ENCODE measurements at regions not wholly inside any gene's neighbourhood (a gene's known extent, or its start where the extent isn't known, plus 50 kb on each side); places are given as distances from the start of the nearest gene placed in this dataset.

- WGBS, result 83% methylated on average over 3 of the region's 3 CpGs
- Histone ChIP-seq H3K36me3 (ENCODE audit: control insufficient read depth in 4 of 4, insufficient read depth in 3 of 4, low read depth in 1 of 4, low read length in 3 of 4) (no peaks in the 10 kb centered on the region), H3K4me3 (ENCODE audit: low read depth in 1 of 3, low read length in 3 of 3) (no peak overlapping the region), H3K4me1 (ENCODE audit: control insufficient read depth in 4 of 4, insufficient read depth in 4 of 4, low read length in 3 of 4) (no peaks in the 10 kb centered on the region), H3K27me3 (ENCODE audit: control insufficient read depth in 4 of 4, insufficient read depth in 4 of 4, low read length in 3 of 4) (no peaks in the 10 kb centered on the region), H3K9me3 (ENCODE audit: control insufficient read depth in 4 of 4, low read length in 3 of 4) (no peaks in the 10 kb centered on the region), H3K27ac (ENCODE audit: low read depth in 1 of 2, low read length in 2 of 2) (no peak overlapping the region), H3K9ac (ENCODE audit: low read depth in 1 of 2, low read length in 2 of 2) (no peak overlapping the region)
- TF ChIP-seq RAD21 (IDR thresholded peaks at IDR 0.05) (no peak), NR2F2 (IDR thresholded peaks at IDR 0.05) (no peak), FOXA2 (IDR thresholded peaks at IDR 0.05) (no peak), ATF3 (IDR thresholded peaks at IDR 0.05) (no peak), MAX (IDR thresholded peaks at IDR 0.05) (no peak)
- no peak for DNase-seq (ENCODE audit: low spot score)
These were observed 136.3 kb upstream of the SMARCA2 start for GRCh38 chr9:1878811-1879210.

GRCh38 chr9:1879501-1879900 lies 135.6 kb upstream of the SMARCA2 start:
- Histone ChIP-seq H3K4me1 (ENCODE audit: control insufficient read depth in 4 of 4, insufficient read depth in 4 of 4, low read length in 3 of 4) (no peaks in the 10 kb centered on the region), H3K27me3 (ENCODE audit: control insufficient read depth in 4 of 4, insufficient read depth in 4 of 4, low read length in 3 of 4) (no peaks in the 10 kb centered on the region), H3K9ac (ENCODE audit: low read depth in 1 of 2, low read length in 2 of 2) (no peak overlapping the region), H3K27ac (ENCODE audit: low read depth in 1 of 2, low read length in 2 of 2) (no peak overlapping the region), H3K36me3 (ENCODE audit: control insufficient read depth in 4 of 4, insufficient read depth in 3 of 4, low read depth in 1 of 4, low read length in 3 of 4) (no peaks in the 10 kb centered on the region), H3K4me3 (ENCODE audit: low read depth in 1 of 3, low read length in 3 of 3) (no peak overlapping the region), H3K9me3 (ENCODE audit: control insufficient read depth in 4 of 4, low read length in 3 of 4) (no peaks in the 10 kb centered on the region)
- TF ChIP-seq MAX (IDR thresholded peaks at IDR 0.05) (no peak), YY1 (IDR thresholded peaks at IDR 0.05) (no peak), HNF4A (conservative IDR thresholded peaks at IDR 0.05) (no peak), HNF4G (IDR thresholded peaks at IDR 0.05) (no peak), FOXA2 (IDR thresholded peaks at IDR 0.05) (no peak), SP1 (IDR thresholded peaks at IDR 0.05) (no peak)
- WGBS, result 90% methylated on average over 4 of the region's 4 CpGs
- no peak for DNase-seq (ENCODE audit: low spot score)

GRCh38 chr9:1880038-1880565 lies 135.0 kb upstream of the SMARCA2 start:
- Histone ChIP-seq H3K27me3 (ENCODE audit: control insufficient read depth in 4 of 4, insufficient read depth in 4 of 4, low read length in 3 of 4) (no peaks in the 10 kb centered on the region), H3K27ac (ENCODE audit: low read depth in 1 of 2, low read length in 2 of 2) (no peak overlapping the region), H3K9ac (ENCODE audit: low read depth in 1 of 2, low read length in 2 of 2) (no peak overlapping the region), H3K9me3 (ENCODE audit: control insufficient read depth in 4 of 4, low read length in 3 of 4) (no peaks in the 10 kb centered on the region), H3K4me3 (ENCODE audit: low read depth in 1 of 3, low read length in 3 of 3) (no peak overlapping the region), H3K4me1 (ENCODE audit: control insufficient read depth in 4 of 4, insufficient read depth in 4 of 4, low read length in 3 of 4) (no peaks in the 10 kb centered on the region), H3K36me3 (ENCODE audit: control insufficient read depth in 4 of 4, insufficient read depth in 3 of 4, low read depth in 1 of 4, low read length in 3 of 4) (no peaks in the 10 kb centered on the region)
- TF ChIP-seq FOXA2 (IDR thresholded peaks at IDR 0.05) (no peak), REST (IDR thresholded peaks at IDR 0.05) (no peak), NR2F2 (IDR thresholded peaks at IDR 0.05) (no peak), YY1 (IDR thresholded peaks at IDR 0.05) (no peak), RXRA (IDR thresholded peaks at IDR 0.05) (no peak), HNF4A (conservative IDR thresholded peaks at IDR 0.05) (no peak), GABPA (IDR thresholded peaks at IDR 0.05 in 1 of 2, conservative IDR thresholded peaks at IDR 0.05 in 1 of 2) (no peak), ZBTB33 (IDR thresholded peaks at IDR 0.05) (no peak), FOXA1 (IDR thresholded peaks at IDR 0.05) (no peak), RAD21 (IDR thresholded peaks at IDR 0.05) (no peak), HNF4G (IDR thresholded peaks at IDR 0.05) (no peak), ATF3 (IDR thresholded peaks at IDR 0.05) (no peak)
- no peak for DNase-seq (ENCODE audit: low spot score)
- 90% methylated on average over 4 of the region's 4 CpGs for WGBS

Data from liver (tissue), 7 donors.